Mammary epithelial cell (primary cell): ENCODE measurements at regions not wholly inside any gene's neighbourhood (a gene's known extent, or its start where the extent isn't known, plus 50 kb on each side); places are given as distances from the start of the nearest gene placed in this dataset.

Experiments used
- CTCF ChIP-seq, 2 donors: IDR thresholded peaks in 1 of 2; conservative IDR thresholded peaks in 1 of 2; 2 replicates each; pipeline ENCODE4 v1.5.1; 2011 to 2012; ENCODE audit warnings: inconsistent platforms in 2 of 2, low read length in 2 of 2, mild to moderate bottlenecking in 2 of 2, control low read depth in 1 of 2, low read depth in 1 of 2; ENCODE audit not compliant: insufficient read depth in 1 of 2; ENCODE audit errors: extremely low read depth in 1 of 2
- EZH2 ChIP-seq: IDR thresholded peaks from 2 replicates; pipeline ENCODE4 v1.6.1; 2012; ENCODE audit warnings: low read length, inconsistent platforms, borderline replicate concordance

GRCh38 chr2:19751631-19752030 lies 150.2 kb downstream of the TTC32 start:
- TF ChIP-seq CTCF (conservative IDR thresholded peaks at IDR 0.05 in 1 of 2, IDR thresholded peaks at IDR 0.05 in 1 of 2; ENCODE audit: extremely low read depth in 1 of 2, insufficient read depth in 1 of 2, low read depth in 1 of 2, low read length in 2 of 2) (no peak), EZH2 (no peak)
